Kidney epithelial cell (primary cell): ENCODE measurements at regions not wholly inside any gene's neighbourhood (a gene's known extent, or its start where the extent isn't known, plus 50 kb on each side); places are given as distances from the start of the nearest gene placed in this dataset.

Experiments
- DNase-seq: peaks from one replicate; pipeline ENCODE4 v3.0.0-alpha.2; 2010; ENCODE audit warnings: low read depth
- H3K27me3 ChIP-seq: 2 replicates; pipeline ENCODE4 v1.6.0; 2011; ENCODE audit warnings: low read length; ENCODE audit not compliant: control insufficient read depth, insufficient read depth
- H3K36me3 ChIP-seq: 2 replicates; pipeline ENCODE4 v1.5.1; 2011; ENCODE audit warnings: low read length; ENCODE audit not compliant: control insufficient read depth, insufficient read depth
- H3K4me3 ChIP-seq: 2 replicates; pipeline ENCODE4 v1.5.1; 2011; ENCODE audit warnings: low read depth, mild to moderate bottlenecking, control low read depth, low read length
- TF ChIP-seq, protein P1 (sequence below): IDR thresholded peaks from 2 replicates; pipeline ENCODE4 v1.5.1; 2011; ENCODE audit warnings: mild to moderate bottlenecking, moderate library complexity, low read length, control low read depth, inconsistent platforms; ENCODE audit not compliant: insufficient read depth, poor library complexity, severe bottlenecking

- H3K36me3 ChIP-seq, result no peaks in the 10 kb centered on the region
- TF ChIP-seq, protein P1, sequence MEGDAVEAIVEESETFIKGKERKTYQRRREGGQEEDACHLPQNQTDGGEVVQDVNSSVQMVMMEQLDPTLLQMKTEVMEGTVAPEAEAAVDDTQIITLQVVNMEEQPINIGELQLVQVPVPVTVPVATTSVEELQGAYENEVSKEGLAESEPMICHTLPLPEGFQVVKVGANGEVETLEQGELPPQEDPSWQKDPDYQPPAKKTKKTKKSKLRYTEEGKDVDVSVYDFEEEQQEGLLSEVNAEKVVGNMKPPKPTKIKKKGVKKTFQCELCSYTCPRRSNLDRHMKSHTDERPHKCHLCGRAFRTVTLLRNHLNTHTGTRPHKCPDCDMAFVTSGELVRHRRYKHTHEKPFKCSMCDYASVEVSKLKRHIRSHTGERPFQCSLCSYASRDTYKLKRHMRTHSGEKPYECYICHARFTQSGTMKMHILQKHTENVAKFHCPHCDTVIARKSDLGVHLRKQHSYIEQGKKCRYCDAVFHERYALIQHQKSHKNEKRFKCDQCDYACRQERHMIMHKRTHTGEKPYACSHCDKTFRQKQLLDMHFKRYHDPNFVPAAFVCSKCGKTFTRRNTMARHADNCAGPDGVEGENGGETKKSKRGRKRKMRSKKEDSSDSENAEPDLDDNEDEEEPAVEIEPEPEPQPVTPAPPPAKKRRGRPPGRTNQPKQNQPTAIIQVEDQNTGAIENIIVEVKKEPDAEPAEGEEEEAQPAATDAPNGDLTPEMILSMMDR, result no peak
- no peak for DNase-seq
Measured at GRCh38 chr13:88552966-88553365, 881.8 kb downstream of the SLITRK5 start.

GRCh38 chr13:88565566-88565965, 894.4 kb downstream of the SLITRK5 start:
- TF ChIP-seq, protein P1, result no peak
- Histone ChIP-seq H3K27me3 (no peaks in the 10 kb centered on the region), H3K36me3 (no peaks in the 10 kb centered on the region), H3K4me3 (no peak overlapping the region)
- DNase-seq, result no peak

More at GRCh38 chr13:88552966-88553365, 881.8 kb downstream of the SLITRK5 start:
- no peaks in the 10 kb centered on the region for H3K27me3 ChIP-seq
- H3K4me3 ChIP-seq, result no peak overlapping the region

- Histone ChIP-seq H3K36me3 (no peaks in the 10 kb centered on the region), H3K27me3 (no peaks in the 10 kb centered on the region), H3K4me3 (no peak overlapping the region)
- no peak for DNase-seq
- TF ChIP-seq, protein P1, result no peak
Measured at GRCh38 chr13:88585861-88586260, 914.7 kb downstream of the SLITRK5 start.

DNA sequence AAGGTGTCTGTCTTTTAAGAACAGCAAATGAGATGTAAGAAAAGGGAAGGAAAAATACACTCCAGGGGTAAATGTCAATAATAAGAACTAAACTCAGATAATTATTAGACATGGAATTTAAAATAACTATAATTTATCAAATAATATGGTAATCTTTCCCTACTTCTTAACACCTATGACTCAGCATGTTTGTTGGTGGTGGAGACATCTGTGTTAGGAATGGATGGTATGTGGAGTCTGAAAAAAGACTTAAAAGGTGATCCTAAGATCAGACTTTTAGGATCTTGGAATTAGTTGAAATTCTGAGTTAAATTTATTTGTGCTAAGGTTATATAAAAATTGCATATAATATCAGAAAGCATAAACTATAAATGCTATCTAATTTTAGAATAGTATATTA, 915.1 kb downstream of the SLITRK5 start:
- TF ChIP-seq, protein P1, result no peak
- DNase-seq, result no peak
- Histone ChIP-seq H3K4me3 (no peak overlapping the region), H3K27me3 (no peaks in the 10 kb centered on the region), H3K36me3 (no peaks in the 10 kb centered on the region)

DNA sequence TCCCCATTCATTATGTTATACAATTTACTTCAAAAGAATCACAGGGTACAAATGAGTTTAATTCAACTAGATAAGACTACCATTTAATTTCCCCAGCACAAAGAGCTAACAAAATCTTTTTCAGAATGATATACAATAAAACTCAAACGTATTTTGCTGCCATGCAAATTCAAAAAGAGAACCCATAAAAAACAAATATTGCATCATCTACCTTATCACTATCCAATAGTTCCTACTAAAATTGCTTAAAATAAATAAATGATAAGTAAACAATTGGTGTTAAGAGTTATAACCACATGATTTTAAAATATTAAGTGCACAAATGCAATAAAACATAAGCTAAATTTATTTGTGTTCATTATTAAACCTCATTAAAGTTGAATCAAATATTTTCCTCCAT, 919.4 kb downstream of the SLITRK5 start:
- TF ChIP-seq, protein P1, result no peak
- no peaks in the 10 kb centered on the region for H3K36me3 ChIP-seq
- no peaks in the 10 kb centered on the region for H3K27me3 ChIP-seq
- H3K4me3 ChIP-seq, result no peak overlapping the region
- DNase-seq, result no peak

GRCh38 chr13:88592105-88592504, 920.9 kb downstream of the SLITRK5 start:
- Histone ChIP-seq H3K27me3 (no peaks in the 10 kb centered on the region), H3K36me3 (no peaks in the 10 kb centered on the region), H3K4me3 (no peak overlapping the region)
- DNase-seq, result no peak
- TF ChIP-seq, protein P1, result no peak
